C4-2B (cell line): ENCODE measurements at regions not wholly inside any gene's neighbourhood (a gene's known extent, or its start where the extent isn't known, plus 50 kb on each side); places are given as distances from the start of the nearest gene placed in this dataset.

Experiments used
- ZFX ChIP-seq: fragments of 450-650 bp; IDR thresholded peaks from 2 replicates; pipeline ENCODE4 v1.6.1; 2017
- TF ChIP-seq, protein P1 (sequence below): fragments of 450-650 bp; conservative IDR thresholded peaks from 2 replicates; pipeline ENCODE4 v1.5.1; 2017; ENCODE audit warnings: mild to moderate bottlenecking

- TF ChIP-seq, protein P1, sequence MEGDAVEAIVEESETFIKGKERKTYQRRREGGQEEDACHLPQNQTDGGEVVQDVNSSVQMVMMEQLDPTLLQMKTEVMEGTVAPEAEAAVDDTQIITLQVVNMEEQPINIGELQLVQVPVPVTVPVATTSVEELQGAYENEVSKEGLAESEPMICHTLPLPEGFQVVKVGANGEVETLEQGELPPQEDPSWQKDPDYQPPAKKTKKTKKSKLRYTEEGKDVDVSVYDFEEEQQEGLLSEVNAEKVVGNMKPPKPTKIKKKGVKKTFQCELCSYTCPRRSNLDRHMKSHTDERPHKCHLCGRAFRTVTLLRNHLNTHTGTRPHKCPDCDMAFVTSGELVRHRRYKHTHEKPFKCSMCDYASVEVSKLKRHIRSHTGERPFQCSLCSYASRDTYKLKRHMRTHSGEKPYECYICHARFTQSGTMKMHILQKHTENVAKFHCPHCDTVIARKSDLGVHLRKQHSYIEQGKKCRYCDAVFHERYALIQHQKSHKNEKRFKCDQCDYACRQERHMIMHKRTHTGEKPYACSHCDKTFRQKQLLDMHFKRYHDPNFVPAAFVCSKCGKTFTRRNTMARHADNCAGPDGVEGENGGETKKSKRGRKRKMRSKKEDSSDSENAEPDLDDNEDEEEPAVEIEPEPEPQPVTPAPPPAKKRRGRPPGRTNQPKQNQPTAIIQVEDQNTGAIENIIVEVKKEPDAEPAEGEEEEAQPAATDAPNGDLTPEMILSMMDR, result no peak
- TF ChIP-seq ZFX, result no peak
Measured at GRCh38 chr14:94942601-94943000, 172.7 kb upstream of the GSC start.
